SK-N-MC (cell line): ENCODE measurements at regions not wholly inside any gene's neighbourhood (a gene's known extent, or its start where the extent isn't known, plus 50 kb on each side); places are given as distances from the start of the nearest gene placed in this dataset.

Experiments used
- EZH2 ChIP-seq: fragments of 200-600 bp; sonication (generic); IDR thresholded peaks from one replicate; pipeline ENCODE4 v1.6.1; 2017; ENCODE audit warnings: antibody characterized with exemption
- POLR2AphosphoS5 ChIP-seq: IDR thresholded peaks from 2 replicates; pipeline ENCODE4 v1.6.1; 2012; ENCODE audit warnings: mild to moderate bottlenecking, low read depth, low read length, borderline replicate concordance

GRCh38 chr21:27795418-27795817 lies 828.5 kb upstream of the ADAMTS5 start:
- no peak for TF ChIP-seq EZH2
- no peak for TF ChIP-seq POLR2AphosphoS5
